Thyroid gland (tissue), 4 donors: ENCODE measurements at regions not wholly inside any gene's neighbourhood (a gene's known extent, or its start where the extent isn't known, plus 50 kb on each side); places are given as distances from the start of the nearest gene placed in this dataset.

Experiments
- DNase-seq, 2 donors: peaks; one replicate each; pipeline ENCODE4 v3.0.0-alpha.2; 2019
- H3K27ac ChIP-seq, 3 donors: fragments of 200-600 bp; sonication (generic); 1 replicate in 2 of 3; 2 replicates in 1 of 3; pipeline ENCODE4 v1.5.1; 2016 to 2019; ENCODE audit warnings: mild to moderate bottlenecking in 1 of 3, moderate library complexity in 1 of 3
- H3K27me3 ChIP-seq: fragments of 200-600 bp; sonication (generic); one replicate; pipeline ENCODE4 v1.5.1; 2019
- H3K36me3 ChIP-seq, 2 donors: fragments of 200-600 bp; sonication (generic); one replicate each; pipeline ENCODE4 v1.5.1; 2016 to 2019
- H3K4me1 ChIP-seq, 2 donors: fragments of 200-600 bp; sonication (generic); one replicate each; pipeline ENCODE4 v1.5.1; 2017 to 2019
- H3K4me3 ChIP-seq, 3 donors: fragments of 200-600 bp; sonication (generic); replicated peaks in 1 of 3; 1 replicate in 2 of 3; 2 replicates in 1 of 3; pipeline ENCODE4 v1.5.1; 2016; ENCODE audit warnings: mild to moderate bottlenecking in 1 of 3
- H3K9me3 ChIP-seq: fragments of 200-600 bp; sonication (generic); one replicate; pipeline ENCODE4 v1.5.1; 2017
- POLR2A ChIP-seq, 2 donors: fragments of 450-650 bp; IDR thresholded peaks; one replicate each; pipeline ENCODE4 v1.6.1; 2017; ENCODE audit warnings: antibody characterized with exemption in 2 of 2, mild to moderate bottlenecking in 2 of 2, moderate library complexity in 1 of 2
- WGBS, 2 donors: methylation state at CpG; one replicate each; pipeline ENCODE4 v1.1.5; 2017; 5-methylcytosine and 5-hydroxymethylcytosine counted together
- intact Hi-C: fragments of 100-400 bp; cut with DNase I; formaldehyde crosslinking; loops from one replicate; pipeline ENCODE4 v1.15.1; 2023
- TF ChIP-seq, protein P1 (sequence below), 6 experiments: fragments of 200-600 bp in 3 of 6; fragments of 450-650 bp in 3 of 6; sonication (generic) in 3 of 6; IDR thresholded peaks; one replicate each; pipeline ENCODE4 v1.5.1; 2016 to 2019; ENCODE audit warnings: antibody characterized with exemption in 6 of 6, mild to moderate bottlenecking in 2 of 6, inconsistent platforms in 1 of 6, moderate library complexity in 1 of 6

DNA sequence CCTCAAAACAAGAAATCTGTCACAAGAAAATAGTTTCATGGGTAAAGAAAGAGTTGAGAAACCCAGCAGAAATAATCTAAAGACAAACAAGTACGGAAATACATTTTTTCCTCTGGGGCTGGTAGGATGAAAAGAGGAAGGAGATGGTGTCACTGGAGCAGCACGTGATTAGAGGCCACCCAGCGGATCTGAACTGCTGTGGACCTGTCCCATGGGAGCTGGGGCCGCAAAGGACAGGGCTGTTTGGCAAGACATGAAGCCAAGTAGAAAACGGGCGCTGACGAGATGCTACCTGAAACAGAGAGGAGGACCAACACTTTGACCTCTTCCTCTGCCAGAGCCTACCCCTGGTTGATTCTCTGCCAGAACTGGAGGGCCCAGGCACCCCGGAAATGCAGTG lies 295.4 kb upstream of the ATP5MC3 start:
- no peaks in the 10 kb centered on the region for H3K36me3 ChIP-seq
- no peak overlapping the region for H3K27ac ChIP-seq
- H3K27me3 ChIP-seq: no peaks in the 10 kb centered on the region
- intact Hi-C loops: no loop called here
- no peaks in the 10 kb centered on the region for H3K9me3 ChIP-seq
- no peak for DNase-seq
- no peaks in the 10 kb centered on the region for H3K4me1 ChIP-seq
- WGBS, 2 donors: 78 to 83% methylated on average over 8 of the region's 8 CpGs
- no peak for TF ChIP-seq POLR2A (IDR thresholded peaks at IDR 0.05)
- TF ChIP-seq, protein P1, sequence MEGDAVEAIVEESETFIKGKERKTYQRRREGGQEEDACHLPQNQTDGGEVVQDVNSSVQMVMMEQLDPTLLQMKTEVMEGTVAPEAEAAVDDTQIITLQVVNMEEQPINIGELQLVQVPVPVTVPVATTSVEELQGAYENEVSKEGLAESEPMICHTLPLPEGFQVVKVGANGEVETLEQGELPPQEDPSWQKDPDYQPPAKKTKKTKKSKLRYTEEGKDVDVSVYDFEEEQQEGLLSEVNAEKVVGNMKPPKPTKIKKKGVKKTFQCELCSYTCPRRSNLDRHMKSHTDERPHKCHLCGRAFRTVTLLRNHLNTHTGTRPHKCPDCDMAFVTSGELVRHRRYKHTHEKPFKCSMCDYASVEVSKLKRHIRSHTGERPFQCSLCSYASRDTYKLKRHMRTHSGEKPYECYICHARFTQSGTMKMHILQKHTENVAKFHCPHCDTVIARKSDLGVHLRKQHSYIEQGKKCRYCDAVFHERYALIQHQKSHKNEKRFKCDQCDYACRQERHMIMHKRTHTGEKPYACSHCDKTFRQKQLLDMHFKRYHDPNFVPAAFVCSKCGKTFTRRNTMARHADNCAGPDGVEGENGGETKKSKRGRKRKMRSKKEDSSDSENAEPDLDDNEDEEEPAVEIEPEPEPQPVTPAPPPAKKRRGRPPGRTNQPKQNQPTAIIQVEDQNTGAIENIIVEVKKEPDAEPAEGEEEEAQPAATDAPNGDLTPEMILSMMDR (IDR thresholded peaks at IDR 0.05): no peak
- H3K4me3 ChIP-seq: no peak overlapping the region

DNA sequence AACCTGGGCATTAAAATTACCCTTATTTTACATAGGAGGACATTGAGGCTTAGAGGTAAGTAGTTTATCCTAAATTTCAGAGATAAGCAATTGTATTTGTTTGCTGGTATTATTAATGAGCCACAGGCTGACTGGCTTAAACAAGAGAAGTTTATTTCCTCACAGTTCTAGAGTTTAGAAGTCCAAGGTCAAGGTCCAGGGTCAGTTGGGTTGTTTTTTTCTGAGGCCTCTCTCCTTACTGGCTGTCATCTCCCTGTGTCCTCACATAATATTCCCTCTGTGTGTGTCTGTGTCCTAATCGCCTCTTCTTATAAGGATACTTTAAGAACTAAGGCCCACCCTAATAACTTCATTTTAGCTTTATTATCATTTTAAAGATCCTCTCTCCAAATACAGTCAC lies 294.9 kb upstream of the ATP5MC3 start:
- intact Hi-C loops: no loop called here
- H3K4me1 ChIP-seq: no peaks in the 10 kb centered on the region
- H3K9me3 ChIP-seq: no peaks in the 10 kb centered on the region
- no peak overlapping the region for H3K27ac ChIP-seq
- H3K36me3 ChIP-seq: no peaks in the 10 kb centered on the region
- H3K4me3 ChIP-seq: no peak overlapping the region
- no peaks in the 10 kb centered on the region for H3K27me3 ChIP-seq
- no peak for TF ChIP-seq POLR2A (IDR thresholded peaks at IDR 0.05)
- TF ChIP-seq, protein P1 (IDR thresholded peaks at IDR 0.05): no peak
- 88 to 91% methylated on average over 1 of the region's 1 CpG for WGBS, 2 donors
- no peak for DNase-seq

DNA sequence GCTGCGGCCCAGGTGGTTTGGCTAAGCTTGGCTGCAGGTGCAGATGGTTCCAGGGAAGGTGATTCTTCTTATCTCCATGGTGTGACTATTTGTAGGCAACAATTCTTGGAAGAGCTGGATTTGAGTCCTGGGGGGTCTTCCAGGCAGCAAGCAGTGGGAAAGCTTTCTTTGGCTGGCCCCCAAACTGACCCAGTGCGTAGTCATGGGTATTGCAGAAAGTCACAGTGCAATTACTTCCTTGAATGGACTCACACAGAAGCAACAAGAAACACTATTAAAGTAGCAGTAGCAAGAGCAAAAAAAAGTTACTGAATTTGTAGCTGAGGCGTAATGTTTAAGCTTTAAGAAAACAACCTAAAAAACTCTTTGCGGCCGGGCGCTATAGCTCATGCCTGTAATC lies 293.6 kb upstream of the ATP5MC3 start:
- H3K4me3 ChIP-seq: no peak overlapping the region
- no peaks in the 10 kb centered on the region for H3K27me3 ChIP-seq
- intact Hi-C loops: no loop called here

DNA sequence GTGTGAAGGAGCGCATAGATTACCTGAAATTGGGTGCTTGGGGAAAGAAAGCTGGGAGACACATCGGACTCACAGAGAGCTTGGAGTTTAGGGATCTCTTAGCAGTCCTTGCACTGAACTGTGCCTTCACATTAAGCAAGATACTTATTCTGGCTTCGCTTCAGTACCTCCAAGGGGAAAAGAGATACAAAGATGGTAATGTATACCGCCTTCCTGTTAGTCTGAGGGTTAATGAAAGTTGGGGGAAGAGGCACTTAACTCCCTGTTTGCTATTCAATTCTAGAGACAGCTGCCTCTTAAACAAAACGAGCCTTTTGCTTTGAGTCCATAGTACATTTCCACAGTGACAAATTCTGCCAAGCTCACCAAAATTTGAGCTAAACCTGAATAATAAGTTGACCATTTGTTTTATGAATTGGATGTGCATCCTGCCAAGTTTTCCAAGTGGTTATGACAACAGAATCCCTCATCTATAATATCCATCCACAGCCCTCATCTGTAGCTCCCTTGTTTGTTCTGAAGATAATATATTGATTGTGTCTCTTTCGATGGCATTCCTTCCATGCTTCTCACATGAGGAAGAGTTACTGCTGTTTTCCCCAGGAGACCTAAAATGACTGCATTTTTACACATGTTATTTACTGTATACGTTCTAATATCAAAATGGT lies 287.1 kb upstream of the ATP5MC3 start:
- TF ChIP-seq POLR2A (IDR thresholded peaks at IDR 0.05): no peak
- TF ChIP-seq, protein P1 (IDR thresholded peaks at IDR 0.05): no peak
- Histone ChIP-seq H3K4me1 (no peaks in the 10 kb centered on the region), H3K27ac (no peak overlapping the region), H3K4me3 (no peak overlapping the region), H3K36me3 (no peaks in the 10 kb centered on the region), H3K27me3 (no peaks in the 10 kb centered on the region), H3K9me3 (no peaks in the 10 kb centered on the region)
- intact Hi-C loops: no loop called here
- WGBS, 2 donors: 62 to 67% methylated on average over 7 of the region's 7 CpGs
- DNase-seq: no peak

More for the DNA sequence above, 293.6 kb upstream of the ATP5MC3 start:
- H3K27ac ChIP-seq: no peak overlapping the region
- WGBS, 2 donors: 93 to 94% methylated on average over 6 of the region's 6 CpGs
- no peak for TF ChIP-seq POLR2A (IDR thresholded peaks at IDR 0.05)
- TF ChIP-seq, protein P1 (IDR thresholded peaks at IDR 0.05): no peak
- H3K4me1 ChIP-seq: no peaks in the 10 kb centered on the region
- no peaks in the 10 kb centered on the region for H3K36me3 ChIP-seq
- no peaks in the 10 kb centered on the region for H3K9me3 ChIP-seq
- no peak for DNase-seq

DNA sequence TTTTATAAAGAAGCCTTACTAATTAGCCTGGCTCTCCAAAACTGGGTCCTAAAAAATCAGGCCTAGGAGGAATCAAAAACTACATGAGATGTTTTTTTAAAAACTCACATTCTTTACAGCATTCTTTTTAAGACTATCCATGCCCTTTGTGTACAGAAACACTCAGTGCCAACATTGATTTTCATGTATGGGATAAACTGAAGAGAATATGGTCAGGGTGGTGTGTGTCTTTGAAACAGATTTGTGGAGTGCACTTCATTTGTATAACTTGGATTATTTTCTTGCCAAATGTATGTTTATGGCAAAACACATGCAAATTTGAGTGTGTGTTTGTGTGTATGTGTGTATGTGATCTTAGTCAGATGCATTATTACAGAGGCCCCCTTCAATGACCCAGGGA lies 283.6 kb upstream of the ATP5MC3 start:
- no peaks in the 10 kb centered on the region for H3K27me3 ChIP-seq
- H3K4me3 ChIP-seq: no peak overlapping the region
- intact Hi-C loops: no loop called here
- no peak for DNase-seq
- no peaks in the 10 kb centered on the region for H3K9me3 ChIP-seq
- no peak for TF ChIP-seq POLR2A (IDR thresholded peaks at IDR 0.05)
- TF ChIP-seq, protein P1 (IDR thresholded peaks at IDR 0.05): no peak
- no peaks in the 10 kb centered on the region for H3K4me1 ChIP-seq
- H3K36me3 ChIP-seq: no peaks in the 10 kb centered on the region
- no peak overlapping the region for H3K27ac ChIP-seq
